Activated T-cell treated with anti-CD3 and anti-CD28 coated beads for 24 hours (primary cell): ENCODE measurements at regions not wholly inside any gene's neighbourhood (a gene's known extent, or its start where the extent isn't known, plus 50 kb on each side); places are given as distances from the start of the nearest gene placed in this dataset.
"Not testable (repeated sequence)": the region's sequence is repeated elsewhere in the genome, so short reads cannot be mapped to it uniquely, and the experiment has no call there.

ENCODE experiments used
- DNase-seq: peaks from one replicate; pipeline ENCODE4 v3.0.0-alpha.2; 2020; ENCODE audit warnings: low read depth

DNA sequence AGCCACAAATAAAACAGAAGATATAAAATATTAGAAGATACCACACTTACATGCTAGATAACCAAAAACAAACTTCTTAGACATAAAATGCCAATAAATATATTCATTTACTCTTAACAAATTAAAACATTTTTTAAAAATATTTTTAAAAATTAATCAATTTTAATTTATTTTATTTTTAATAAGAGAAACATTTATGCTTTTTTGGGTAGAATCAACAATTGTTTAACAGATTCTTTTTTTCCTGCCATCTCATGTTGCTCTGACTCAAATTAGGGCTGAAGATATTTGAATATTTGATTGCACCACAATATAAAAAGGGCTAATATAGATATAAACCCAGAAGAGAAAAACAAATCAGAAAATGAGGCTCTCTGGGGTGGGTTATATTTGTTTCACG, 172.6 kb downstream of the GOLGA6L6 start:
- no peak for DNase-seq

DNA sequence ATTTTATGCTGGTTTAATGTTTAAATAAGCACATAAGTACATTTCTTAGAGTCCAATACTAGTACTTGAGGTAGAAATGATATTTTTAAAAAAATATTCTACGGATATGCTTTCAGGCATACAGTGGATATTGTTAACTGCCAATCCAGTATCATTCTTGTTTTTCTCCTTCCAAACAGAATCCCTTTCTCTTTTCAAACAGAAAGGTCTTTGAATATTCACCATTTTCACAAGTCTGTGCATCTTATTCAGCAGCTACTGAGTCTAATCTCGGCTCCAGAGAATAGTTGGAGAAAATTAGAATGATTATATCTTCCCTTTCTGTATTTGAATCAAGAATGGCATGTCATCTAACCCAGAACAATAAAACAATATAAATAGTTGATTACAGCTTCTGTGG, 174.5 kb downstream of the GOLGA6L6 start:
- DNase-seq: no peak

DNA sequence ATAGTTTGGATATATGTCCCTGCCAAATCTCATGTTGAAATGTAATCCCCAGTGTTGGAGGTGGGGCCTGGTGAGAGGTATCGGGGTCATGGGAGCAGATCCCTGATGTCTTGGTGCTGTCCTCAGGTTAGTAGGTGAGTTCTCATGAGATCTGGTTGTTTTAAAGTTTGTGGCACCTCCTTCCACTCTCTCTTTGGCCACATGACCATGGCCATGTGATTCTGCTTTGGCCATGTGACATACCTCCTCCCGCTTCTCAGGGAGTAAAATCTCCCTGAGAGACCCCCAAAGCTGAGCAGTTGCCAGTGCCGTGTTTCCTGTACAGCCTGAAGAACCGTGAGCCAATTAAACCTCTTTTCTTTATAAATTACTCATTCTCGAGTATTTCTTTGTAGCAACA, 178.0 kb downstream of the GOLGA6L6 start:
- DNase-seq: not testable (repeated sequence)

DNA sequence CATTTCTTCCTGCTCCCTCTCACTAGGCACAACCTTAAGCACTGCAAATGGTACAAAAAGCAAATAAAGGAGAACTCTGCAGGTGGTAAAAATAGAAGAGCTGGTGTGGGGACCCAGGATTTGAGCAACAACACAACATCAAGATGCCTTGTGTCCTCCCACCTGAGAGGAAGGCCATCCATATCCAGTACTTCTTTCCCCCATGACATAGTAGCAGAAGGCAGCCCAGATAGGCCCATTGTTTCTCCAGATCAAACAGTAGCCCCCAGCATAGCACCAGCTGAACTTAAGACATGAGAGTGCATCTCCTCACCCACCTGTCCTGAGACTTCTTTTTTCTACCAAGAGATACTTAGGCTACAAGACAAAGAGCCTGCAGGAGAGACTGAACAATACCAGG, 180.5 kb downstream of the GOLGA6L6 start:
- no peak for DNase-seq

DNA sequence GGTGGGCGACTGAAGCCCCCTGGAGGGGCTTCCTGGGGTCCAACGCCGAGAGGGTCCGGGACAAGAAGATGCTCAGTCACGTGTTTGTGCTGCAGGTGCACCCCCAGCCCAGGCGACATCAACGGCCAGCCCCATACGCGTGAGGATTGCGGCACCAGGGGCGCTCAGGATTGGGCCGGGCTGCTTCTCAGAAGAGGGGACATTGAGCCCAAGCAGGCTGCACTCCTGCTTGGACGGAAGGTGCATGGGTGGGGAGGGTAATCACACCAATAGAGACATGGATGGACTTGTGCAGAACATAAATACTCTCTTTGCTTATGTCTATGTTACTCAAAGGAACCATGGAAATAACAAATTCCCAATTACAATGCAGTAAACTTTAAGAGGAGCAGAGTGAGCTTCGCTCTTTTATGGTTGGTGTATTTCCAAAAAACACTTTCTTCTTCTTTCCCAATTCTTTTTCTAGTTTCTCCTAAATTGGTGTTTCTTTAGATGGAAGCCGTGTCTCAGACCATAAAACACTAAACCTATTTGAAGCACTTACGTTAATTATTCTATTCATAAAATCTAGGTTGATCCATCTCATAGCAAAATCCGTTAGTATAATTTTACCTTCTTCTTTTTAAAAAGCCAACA, 182.7 kb downstream of the GOLGA6L6 start:
- no peak for DNase-seq

DNA sequence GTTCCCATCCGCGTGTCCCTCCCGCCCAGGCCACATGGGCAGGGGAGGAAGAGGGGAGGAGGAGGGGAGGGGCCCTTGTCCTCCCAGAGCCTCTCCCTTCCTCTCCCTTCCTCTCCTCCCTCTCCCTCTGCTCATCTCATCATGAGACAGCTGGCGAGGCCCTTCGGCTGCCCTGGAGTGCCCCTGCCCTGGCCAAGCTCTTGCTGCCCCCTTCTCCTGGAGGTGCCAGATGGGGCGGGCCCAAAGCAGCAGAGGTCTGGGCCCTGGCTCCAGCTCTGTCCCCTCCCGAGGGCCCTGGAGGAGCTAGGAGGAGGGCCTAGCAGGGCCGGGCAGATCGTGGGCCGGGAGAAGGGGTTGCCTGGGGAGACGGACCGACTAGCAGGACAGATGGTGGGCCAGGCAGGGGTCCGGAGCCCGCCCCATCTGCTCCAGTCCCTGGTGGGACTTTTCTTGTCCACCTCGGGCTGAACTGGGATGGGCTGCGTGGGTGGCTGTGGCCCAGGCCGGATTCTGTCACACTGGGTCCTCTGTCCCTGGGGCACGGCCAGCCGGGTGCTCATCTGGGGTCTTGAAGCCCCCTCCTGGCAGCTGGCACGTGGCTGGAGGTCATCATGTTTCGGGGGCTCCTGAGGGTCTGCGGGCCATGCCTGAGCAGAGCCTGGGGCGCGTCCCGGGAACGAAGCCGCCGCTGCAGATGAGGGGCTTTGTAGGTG, 183.4 kb downstream of the GOLGA6L6 start:
- DNase-seq: no peak

DNA sequence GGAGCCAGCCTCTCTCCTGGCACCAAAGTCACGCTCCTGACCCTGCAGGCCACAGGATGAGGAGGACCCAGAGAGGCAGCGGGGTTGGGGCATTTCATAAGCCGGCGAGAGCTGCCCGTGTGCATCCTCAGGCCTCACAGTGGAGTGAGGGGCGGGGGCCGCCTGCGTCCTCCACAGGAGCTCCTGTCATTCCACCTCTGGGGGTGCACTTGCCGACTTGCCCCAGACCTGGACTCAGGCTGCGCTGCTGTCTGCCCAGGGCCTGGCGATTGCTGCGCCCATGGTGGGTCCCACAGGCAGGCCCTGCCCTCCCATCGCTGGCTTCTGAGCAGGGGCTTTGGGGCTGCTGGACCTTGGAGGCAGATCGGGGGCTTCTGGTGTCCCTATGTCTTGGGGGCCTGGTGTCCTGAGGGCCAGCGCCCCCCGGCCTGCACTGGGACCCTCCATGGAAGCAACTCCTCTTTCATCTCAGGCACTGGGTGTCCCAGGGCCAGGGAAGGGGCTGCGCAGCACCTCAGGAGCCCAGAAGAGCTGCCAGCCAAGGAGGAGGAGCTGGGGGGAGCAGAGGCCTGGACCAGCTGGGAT, 184.0 kb downstream of the GOLGA6L6 start:
- DNase-seq: no peak

DNA sequence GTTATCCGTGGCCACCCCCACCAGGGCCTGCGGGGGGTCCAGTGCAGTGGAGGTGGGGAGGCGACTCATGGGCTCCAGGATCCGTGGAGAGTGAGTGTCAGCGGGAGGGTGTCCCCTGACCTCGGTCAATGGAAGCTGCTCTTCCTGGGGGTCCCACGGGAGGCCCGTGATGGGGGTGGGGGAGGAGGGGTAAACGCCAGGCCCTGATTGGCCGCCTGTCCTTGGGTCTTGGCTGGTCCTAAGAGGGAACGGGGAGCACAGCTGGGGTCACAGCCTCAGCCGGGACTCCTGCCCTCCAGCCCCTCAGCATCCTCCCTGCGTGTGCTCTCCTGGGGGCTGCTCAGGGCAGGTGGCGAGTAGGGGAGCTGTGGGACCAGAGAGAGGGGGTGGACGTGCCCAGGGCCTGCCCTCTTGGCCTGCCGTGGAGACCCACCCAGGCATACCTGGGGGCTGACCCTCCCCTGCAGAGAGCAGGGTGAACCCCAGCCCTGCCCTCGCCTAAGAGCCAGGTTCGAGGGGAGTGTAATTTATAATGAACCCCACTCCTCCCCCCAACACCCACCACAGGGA, 184.6 kb downstream of the GOLGA6L6 start:
- DNase-seq: no peak

DNA sequence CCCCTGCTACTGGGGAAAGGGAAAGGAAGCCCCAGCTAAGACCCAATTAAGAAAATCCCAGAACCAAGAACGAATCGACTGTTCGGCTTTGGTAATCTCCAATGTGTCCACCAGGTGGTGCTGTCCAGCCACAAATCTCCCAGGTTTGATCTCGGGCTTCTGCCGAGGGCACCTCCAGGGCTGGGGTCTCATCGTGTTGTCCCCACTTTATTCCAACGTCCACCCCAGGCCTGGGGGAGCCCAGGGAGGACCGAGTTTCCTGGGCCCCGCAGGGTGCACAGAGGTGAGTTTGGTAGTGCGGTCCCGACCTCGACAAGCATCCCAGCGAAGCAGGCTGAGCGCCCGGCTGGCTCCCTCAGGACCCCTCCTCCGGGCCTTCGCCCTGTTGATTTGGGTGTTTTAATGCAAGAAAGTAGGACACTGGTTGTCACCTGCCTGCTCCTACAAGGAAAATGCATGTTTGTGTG, 185.1 kb downstream of the GOLGA6L6 start:
- peak; percentile 84 for DNase-seq

DNA sequence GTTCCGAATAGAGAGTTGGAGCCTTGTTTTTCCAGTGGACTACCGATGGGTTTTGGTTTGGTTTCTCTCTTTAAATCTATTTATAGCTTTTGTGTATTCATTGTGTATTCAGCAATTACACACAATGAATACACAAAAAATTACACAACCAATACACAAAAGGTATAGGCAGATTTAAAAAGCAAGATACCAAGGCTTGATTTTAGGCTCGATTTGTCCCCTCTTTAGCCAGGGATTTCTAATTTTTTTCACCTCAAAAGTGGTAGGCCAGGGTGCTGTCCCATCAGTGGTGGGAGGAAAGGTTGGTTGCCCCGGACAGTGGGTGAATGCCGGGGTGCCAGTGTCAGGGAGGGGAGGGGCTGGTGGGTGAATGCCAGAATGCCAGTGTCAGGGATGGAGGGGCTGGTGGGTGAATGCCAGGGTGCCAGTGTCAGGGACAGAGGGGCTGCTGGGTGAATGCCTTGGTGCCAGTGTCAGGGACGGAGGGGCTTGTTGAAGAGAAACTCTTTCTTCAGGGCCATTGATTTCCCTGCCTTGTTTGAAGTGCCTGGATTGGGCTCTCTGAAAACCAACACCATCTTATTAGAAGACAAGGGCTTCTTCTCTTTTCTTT, 186.2 kb downstream of the GOLGA6L6 start:
- DNase-seq: no peak

DNA sequence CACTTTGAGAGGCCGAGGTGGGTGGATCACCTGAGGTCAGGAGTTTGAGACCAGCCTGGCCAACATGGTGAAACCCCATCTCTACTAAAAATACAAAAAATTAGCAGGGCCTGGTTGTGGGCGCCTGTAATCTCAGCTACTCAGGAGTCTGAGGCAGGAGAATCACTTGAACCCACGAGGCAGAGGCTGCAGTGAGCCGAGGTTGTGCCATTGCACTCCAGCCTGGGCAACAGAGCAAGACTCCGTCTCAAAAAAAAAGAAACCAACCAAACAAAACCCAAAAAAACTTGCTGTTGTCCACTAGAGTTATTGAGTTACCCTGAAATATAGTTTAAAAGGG, 186.7 kb downstream of the GOLGA6L6 start:
- DNase-seq: not testable (repeated sequence)

DNA sequence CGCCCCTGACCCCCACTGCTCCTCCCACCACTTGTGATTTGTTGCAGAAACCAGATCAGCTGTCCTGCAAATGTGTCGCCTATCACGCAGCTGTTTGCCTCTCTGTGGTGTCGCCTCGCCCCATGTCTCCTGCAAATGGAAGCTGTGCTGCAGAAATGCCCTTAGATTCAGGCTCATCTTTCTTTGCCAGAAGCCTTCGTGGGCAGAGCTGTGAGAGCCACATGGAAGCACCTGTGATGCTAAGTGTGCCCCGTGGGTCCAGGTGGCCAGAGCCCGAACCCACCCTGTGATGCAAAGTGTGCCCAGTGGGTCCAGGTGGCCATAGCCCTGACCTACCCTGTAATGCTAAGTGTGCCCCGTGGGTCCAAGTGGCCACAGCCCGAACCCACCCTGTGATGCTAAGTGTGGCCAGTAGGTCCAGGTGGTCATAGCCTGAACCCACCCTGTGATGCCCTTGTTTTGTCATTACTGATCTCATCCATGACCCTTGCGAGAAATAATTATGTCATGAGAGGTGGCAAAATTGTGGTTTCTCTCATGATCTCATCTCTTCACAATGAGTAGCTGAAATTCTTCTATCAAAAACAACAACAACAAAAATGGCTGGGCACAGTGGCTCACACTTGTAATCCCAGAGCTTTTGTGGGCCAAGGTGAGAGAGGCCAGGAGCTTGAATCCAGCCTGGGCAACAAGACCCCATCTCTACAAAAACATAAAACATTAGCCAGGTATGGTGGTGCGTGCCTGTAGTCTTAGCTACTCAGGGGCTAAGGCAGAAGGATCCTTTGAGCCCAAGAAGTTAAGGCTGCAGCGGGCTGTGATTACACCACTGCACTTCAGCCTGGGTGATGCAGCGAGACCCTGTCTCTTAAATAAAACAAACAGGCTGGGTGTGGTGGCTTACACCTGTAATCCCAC, 187.4 kb downstream of the GOLGA6L6 start:
- DNase-seq: no peak

DNA sequence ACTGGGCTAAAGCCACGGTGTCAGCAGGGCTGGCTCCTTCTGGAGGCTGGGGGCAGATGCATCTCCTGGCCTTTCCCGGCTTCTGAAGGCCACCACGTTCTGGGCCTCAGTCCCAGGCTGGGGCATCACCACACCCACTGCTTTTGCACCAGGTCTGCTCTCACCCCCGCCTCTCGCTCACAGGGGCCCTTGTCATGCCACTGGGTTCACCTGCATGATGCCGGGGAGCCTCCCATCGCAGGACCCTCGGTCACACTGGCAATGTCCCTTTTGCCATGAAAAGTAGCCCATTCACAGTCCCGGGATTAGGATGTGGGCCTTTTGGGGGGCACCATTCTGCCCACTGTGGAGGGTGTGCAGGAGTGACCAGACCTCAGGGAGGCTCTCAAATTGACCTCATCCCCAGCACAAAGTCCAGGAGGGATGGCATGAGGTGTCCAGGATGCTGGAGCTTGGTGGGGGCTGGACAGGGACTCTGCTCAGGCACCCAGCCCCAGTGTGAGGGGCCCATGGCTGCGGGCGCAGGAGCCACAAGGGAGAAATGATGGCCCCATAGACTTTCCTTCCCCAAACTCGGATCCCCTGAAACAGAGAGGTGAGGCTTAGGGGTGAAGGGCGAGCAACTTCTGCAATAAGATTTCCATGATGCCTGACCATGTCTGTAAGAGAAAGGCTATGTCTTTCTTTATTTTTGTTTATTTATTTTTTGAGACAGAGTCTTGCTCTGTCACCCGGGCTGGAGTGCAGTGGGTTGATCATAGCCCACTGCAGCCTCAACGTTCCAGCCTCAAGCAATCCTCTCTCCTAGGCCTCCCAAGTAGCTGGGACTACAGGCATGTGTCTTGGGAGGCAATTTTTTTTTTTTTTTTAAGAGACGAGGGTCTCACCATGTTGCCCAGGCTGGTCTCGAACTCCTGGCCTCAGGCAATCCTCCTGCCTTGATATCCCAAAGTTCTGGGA, 189.1 kb downstream of the GOLGA6L6 start:
- DNase-seq: no peak

DNA sequence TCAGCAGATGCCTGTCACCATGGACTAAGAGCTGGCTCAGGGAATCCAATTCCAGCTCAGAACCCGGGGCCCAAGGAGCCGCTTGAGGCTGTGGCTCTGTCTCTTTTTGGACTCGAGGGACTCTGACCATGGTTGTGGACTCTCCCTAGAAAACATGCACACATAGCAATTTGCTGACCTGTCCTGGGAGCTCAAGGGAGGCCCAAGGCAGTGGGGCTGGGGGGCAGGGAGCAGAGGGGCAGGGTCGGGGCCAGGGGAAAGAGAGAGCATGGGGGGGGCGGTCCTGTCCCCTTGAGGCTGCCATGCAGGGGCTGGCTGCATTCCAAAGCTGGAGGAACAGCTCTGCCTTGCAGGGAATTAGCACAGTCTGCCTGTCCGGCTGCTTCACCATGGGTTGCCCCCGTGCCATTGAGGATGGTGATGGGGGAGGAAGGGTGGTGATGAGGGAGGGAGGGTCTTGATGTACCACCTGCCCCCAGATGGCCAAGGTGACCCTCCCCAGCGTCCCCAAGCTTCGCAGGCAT, 190.1 kb downstream of the GOLGA6L6 start:
- DNase-seq: no peak

DNA sequence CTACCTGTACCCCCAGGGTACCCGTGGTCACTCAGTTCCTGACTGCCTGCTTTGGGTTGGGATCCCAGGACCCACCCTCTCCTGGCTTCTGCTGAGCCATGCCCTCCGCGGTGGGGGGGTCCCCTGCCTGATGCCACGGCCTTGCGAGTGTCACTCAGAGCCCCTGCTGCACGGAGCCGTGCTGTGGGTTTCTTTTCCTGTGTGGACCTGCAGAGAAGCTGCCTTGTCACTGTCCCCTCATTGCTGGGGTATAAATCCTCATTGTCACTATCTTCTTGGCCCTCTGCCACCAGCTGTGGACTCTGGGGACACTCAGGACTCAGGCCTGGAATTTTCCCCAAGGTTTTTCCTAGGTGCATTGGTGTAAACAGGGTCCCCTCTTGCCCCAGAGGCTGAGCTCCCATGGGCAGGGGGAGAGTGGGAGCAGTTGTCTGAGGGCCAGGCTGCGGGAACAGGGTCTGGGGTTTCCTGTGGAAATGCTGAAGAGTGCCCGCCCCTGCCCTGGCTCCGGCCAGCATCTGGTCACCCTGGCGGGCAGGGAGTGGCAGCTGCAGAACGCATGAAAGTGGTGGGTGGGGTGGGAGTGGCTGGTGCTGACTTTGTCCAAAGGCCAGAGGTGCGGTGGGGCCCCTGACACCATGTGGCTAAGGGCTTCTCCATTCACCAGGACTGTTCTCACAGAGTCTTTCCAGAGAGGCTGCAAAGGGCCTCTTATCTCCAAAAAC, 191.7 kb downstream of the GOLGA6L6 start:
- DNase-seq: no peak

DNA sequence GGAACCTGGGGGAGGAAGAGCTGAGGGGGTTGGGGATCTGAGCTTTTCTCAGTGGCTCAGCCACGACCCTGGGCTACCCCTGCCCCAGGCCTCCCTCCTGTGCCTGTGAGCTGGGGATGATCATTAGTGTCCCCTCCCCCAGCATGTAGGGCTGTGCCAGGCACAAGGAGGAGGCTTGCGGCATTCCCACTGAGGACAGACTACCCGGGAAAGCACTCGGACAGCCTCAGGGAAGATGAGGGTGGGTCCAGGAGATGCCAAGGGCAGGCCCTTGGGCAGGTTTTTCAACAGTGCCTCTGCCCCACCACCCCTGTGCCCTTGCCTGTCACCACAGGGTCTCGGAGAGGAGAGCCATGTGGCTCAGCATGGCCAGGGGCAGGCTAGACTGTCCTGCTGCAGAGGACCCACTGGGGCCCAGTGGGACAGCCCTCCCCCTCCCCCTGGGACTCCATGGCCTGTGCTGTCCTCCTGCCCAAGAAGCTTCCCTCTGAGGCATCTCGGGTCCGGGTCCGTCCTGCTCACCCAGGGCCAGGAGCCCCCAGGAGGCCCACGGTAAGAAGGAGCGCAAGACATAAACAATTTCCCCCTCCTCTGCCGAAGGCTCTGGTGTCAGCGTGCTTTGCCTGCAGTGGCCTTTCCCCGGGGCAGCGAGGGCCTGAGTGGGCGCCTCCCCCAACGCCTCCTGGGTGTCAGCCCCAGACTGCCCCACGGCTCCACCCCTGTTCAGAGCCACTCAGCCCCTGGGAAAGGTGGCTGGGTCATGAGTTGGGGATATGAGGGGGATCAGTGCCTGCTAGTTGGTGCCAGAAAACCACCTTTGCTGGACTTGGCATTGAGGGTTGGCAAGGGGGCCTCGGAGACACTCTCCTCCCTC, 192.5 kb downstream of the GOLGA6L6 start:
- no peak for DNase-seq

DNA sequence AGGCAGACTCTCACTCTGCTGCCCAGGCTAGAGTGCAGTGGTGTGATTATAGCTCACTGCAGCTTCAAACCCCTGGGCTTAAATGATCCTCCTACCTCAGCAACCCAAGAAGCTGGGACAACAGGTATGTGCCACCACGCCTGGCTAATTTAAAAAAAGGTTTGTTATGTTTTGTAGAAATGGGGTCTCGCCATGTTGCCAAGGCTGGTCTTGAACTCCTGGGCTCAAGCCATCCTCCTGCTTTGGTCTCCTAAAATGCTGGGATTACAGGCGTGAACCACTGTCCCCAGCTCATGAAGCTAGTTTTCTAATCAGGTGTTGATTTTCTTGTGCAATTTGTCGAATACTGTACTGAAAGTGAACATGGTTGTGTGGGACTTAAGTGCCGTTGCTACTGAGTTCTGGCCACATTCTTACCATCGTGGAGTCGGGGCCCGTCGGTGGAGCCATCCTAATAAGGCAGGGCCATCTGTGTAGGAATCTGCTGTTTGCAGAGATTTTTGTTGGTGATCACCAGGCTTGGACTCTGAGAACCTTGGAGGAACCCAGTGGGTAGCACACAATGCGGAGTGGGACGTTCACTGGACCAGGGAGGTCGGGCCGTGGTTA, 193.2 kb downstream of the GOLGA6L6 start:
- no peak for DNase-seq
